D721Med (cell line): ENCODE measurements at regions not wholly inside any gene's neighbourhood (a gene's known extent, or its start where the extent isn't known, plus 50 kb on each side); places are given as distances from the start of the nearest gene placed in this dataset.

Experiments
- DNase-seq: peaks from one replicate; pipeline ENCODE4 v3.0.0; 2011; ENCODE audit warnings: low spot score; ENCODE audit not compliant: insufficient read length
- FAIRE-seq: peaks from 2 replicates; lab custom pipeline; 2011; peaks lifted over from hg19 to GRCh38; lab: Jason Lieb, UNC
- TF ChIP-seq, protein P1 (sequence below): IDR thresholded peaks from 2 replicates; pipeline ENCODE4 v1.5.1; 2012; ENCODE audit warnings: mild to moderate bottlenecking, control low read depth; ENCODE audit not compliant: insufficient read depth; ENCODE audit errors: missing control alignments

DNA sequence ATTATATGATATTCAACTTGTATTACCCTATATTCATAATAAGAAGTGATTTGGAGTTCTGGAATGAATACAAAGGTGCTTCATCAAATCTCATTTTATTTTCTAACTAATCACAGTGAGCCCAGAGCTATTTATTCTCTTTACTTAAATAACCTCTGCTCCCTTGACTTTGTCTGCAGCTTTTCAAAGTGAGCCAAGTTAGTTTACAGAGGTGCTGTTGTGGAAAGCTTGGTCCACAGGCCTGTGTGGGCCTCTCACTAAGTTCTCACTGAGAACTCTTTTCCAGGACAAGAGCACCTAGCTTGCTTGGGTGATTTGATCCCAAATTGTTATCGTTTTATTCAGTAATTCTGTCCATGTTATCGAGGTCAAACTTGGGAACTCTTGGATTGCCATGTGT, 319.3 kb downstream of the RFC3 start:
- DNase-seq (no peak), FAIRE-seq (no peak)
- TF ChIP-seq, protein P1, sequence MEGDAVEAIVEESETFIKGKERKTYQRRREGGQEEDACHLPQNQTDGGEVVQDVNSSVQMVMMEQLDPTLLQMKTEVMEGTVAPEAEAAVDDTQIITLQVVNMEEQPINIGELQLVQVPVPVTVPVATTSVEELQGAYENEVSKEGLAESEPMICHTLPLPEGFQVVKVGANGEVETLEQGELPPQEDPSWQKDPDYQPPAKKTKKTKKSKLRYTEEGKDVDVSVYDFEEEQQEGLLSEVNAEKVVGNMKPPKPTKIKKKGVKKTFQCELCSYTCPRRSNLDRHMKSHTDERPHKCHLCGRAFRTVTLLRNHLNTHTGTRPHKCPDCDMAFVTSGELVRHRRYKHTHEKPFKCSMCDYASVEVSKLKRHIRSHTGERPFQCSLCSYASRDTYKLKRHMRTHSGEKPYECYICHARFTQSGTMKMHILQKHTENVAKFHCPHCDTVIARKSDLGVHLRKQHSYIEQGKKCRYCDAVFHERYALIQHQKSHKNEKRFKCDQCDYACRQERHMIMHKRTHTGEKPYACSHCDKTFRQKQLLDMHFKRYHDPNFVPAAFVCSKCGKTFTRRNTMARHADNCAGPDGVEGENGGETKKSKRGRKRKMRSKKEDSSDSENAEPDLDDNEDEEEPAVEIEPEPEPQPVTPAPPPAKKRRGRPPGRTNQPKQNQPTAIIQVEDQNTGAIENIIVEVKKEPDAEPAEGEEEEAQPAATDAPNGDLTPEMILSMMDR, result no peak

DNA sequence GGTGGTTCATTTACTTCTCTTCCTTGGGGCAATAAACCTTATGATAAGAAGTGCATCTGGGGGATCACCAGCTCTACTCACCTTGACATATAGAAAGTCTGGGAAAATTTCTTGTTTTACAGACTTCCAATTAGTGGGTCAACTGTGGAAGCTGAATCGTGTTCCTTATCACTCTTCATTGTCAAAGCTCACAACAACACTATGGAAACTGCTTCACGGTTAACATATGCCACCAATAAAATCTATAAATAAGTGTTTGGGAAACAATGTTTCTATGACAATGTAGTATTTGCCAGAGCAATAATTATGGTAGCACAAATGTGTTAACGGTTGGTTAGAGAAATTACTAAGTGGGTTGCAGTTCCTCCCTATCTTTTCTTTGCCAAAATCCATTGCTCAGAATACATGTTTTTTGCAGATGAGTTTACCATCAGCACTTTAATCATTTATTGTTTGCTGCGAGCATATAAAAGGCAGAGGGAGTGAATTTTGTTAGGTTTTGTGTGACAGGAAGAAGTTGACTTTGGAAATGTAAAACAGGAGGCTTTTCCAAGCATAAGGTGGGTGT, 321.8 kb downstream of the RFC3 start:
- FAIRE-seq (no peak), DNase-seq (no peak)
- TF ChIP-seq, protein P1, result no peak

DNA sequence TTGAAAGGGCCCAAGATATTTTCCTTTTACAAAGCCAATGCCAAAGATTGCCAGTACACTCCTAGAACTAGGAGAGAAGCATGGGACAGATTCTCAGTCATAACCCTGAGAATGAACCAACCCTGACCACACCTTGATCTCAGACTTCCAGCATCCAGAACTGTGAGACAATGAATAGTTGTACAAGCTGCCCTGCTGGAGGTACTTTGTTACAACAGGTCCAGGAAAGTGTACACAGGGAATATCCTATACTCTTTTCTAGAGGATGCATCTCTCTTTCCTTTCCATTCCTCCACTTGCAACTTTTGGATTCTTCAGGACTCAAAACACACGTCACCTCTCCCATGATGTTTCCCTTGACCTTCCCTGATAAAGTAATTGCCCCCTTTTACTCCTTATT, 325.7 kb downstream of the RFC3 start:
- FAIRE-seq (no peak), DNase-seq (no peak)
- TF ChIP-seq, protein P1, result no peak

DNA sequence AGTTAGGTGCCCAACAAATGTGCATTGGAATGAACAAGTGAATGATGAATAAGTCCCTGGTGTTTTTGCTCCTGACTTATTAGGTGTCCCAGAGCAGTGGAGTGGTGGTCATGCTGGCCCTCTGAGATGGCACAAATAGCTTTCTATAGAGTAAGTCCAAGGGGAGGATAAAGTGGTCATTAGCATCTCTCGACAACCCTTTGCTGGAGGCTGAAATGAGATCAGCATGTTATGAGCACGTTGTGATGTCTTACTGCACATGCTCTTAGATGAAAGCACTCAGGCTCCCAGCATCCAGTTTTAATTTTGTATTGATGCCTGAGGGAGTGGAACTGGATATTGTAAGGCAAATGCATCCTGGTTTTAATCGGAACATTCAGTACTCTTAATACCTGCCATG, 326.2 kb downstream of the RFC3 start:
- DNase-seq, result no peak
- TF ChIP-seq, protein P1, result no peak
- FAIRE-seq, result no peak

DNA sequence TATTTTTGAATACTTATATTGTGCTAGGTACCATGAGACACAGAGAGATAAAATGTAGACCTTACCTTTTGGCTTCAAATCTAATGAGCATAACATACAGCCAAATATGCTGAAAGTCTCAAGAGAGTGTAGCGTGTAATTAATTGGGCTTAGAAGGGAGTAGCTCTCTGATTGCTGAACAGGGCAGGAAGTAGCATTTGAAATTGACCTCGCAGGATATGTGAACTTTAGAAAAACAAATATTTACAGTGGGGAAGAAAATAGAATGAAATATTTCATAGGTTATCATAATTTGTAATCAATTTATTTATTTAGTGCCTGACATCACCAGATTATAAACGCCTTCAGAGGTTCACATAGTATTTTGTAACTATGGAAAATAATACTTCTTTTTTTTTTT, 327.1 kb downstream of the RFC3 start:
- DNase-seq (no peak), FAIRE-seq (no peak)
- TF ChIP-seq, protein P1, result no peak

DNA sequence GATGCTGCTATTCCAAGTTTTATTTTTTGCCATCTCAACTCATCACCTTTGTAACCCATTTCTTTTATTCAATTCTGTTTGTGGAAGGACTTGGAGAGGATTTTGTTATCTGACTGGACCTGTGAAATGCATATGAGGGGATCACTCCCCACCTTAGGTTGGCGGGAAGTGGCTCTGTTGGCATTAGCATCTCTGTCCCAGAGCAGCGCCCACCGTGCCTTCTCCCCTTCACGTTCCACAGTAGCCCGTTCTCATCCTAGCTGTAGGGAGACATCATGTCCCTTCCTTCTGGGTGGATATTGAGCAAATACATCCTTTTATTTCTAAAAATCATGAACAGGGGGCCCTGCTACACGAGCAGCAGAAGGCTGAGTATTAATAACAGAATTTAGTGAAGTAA, 330.4 kb downstream of the RFC3 start:
- TF ChIP-seq, protein P1, result no peak
- DNase-seq (no peak), FAIRE-seq (no peak)

DNA sequence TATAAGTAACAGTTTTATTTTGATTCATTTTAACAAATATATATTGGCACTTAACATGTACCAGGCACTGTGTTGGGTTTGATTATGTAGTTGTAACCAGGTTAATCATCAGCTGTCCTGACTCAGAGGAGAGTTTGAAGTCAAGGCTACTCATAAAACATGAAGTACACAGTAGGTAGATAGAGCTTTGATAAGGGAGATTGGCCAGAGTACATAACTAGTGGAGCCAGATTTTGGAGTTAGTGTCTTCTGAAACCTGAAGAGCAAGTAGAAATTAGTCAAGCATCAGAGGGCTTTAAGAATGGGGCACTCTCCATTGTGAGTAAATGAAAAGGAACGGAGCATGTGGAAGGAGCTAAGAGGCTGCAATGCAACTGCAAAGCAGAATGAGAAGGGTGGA, 333.9 kb downstream of the RFC3 start:
- TF ChIP-seq, protein P1, result no peak
- DNase-seq (no peak), FAIRE-seq (no peak)
